OCI-LY7 (cell line): ENCODE measurements at regions not wholly inside any gene's neighbourhood (a gene's known extent, or its start where the extent isn't known, plus 50 kb on each side); places are given as distances from the start of the nearest gene placed in this dataset.

ENCODE experiments used
- CTCF ChIP-seq: fragments of 200-600 bp; sonication (generic); conservative IDR thresholded peaks from 2 replicates; pipeline ENCODE4 v1.5.1; 2014; ENCODE audit warnings: mild to moderate bottlenecking, antibody characterized with exemption, low read length, moderate library complexity, mixed read lengths
- EZH2phosphoT487 ChIP-seq: fragments of 200-600 bp; sonication (generic); IDR thresholded peaks from 2 replicates; pipeline ENCODE4 v1.6.1; 2018; ENCODE audit warnings: low read depth, borderline replicate concordance, mild to moderate bottlenecking, mixed run types, antibody characterized with exemption, low read length, moderate library complexity, mixed read lengths

GRCh38 chr7:85508642-85509410 is 322.0 kb upstream of the SEMA3D start:
- TF ChIP-seq CTCF (no peak), EZH2phosphoT487 (no peak)
